Nephron (organoid): ENCODE measurements at regions not wholly inside any gene's neighbourhood (a gene's known extent, or its start where the extent isn't known, plus 50 kb on each side); places are given as distances from the start of the nearest gene placed in this dataset.

Experiments used
- H3K27ac Mint-ChIP-seq, 3 experiments: 2 replicates each; pipeline ENCODE4 v1.8.0; 2020; ENCODE audit warnings: mixed read lengths in 3 of 3, mild to moderate bottlenecking in 2 of 3, moderate library complexity in 1 of 3
- H3K27me3 Mint-ChIP-seq: 2 replicates; pipeline ENCODE4 v1.8.0; 2021; ENCODE audit warnings: low read depth, mild to moderate bottlenecking, moderate library complexity, mixed read lengths
- H3K36me3 Mint-ChIP-seq: 2 replicates; pipeline ENCODE4 v1.8.0; 2020; ENCODE audit warnings: low read depth, mixed read lengths
- H3K4me1 Mint-ChIP-seq: 2 replicates; pipeline ENCODE4 v1.8.0; 2020; ENCODE audit warnings: mixed read lengths
- H3K4me3 Mint-ChIP-seq, 3 experiments: 2 replicates each; pipeline ENCODE4 v1.8.0; 2020; ENCODE audit warnings: mild to moderate bottlenecking in 3 of 3, mixed read lengths in 3 of 3, moderate library complexity in 2 of 3
- H3K9me3 Mint-ChIP-seq: 2 replicates; pipeline ENCODE4 v1.8.0; 2020; ENCODE audit warnings: mixed read lengths
- CTCF ChIP-seq, 3 experiments: fragments of 200-600 bp; sonication (generic); IDR thresholded peaks; one replicate each; pipeline ENCODE4 v1.5.0; 2021; ENCODE audit warnings: antibody characterized with exemption in 3 of 3; ENCODE audit not compliant: unreplicated experiment in 3 of 3

DNA sequence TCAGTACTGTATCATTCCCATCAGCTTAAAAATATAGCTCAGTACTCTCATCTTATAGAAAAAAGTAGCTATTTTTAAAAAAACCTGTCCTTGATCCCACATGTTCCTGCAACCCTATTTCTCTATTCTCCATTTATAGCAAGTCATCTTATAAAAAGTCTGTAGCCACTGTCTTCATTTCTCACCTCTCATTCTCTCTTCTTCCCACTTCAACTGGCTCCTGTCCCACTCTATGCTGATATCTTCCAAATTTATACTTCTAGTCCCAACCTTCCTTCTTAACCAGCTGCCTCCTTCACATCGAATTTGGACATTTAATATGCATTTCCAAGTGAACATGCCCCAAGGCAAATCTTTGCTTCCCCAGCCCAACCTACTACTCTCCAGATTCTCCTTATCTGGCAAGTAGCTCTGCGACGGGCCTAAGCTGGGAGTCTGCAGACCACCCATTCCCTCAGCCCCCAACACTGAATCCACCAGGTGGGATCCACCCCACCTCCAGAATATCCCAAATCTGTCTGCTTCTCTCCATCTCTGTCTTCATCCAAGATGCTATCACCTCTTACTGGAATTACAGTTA is 52.0 kb upstream of the TANC2 start:
- Mint-ChIP-seq H3K36me3 (peaks cover 3% of the 10 kb centered on the region), H3K27ac (no peak overlapping the region)
- TF ChIP-seq CTCF (IDR thresholded peaks at IDR 0.05; ENCODE audit: unreplicated experiment in 3 of 3): no peak

DNA sequence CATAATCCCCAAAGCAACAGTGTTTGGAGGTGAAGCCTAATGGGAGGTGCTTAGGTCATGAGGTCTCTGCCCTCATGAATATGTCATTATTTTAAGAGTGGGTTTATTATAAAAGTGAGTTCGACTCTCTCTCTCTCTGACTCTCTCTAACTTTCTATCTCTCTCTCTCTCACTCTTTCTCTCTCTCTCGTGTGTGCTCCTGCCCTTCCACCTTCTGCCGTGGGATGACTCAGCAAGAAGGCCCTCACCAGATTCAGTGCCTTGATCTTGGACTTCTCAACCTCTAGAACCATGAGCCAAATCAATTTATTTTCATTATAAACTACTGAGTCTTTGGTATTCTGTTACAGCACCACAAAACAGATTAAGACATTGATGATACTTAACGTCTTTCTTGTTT is 53.7 kb upstream of the TANC2 start:
- Mint-ChIP-seq H3K4me3 (no peak overlapping the region), H3K27me3 (peaks cover 4% of the 10 kb centered on the region), H3K36me3 (peaks cover 3% of the 10 kb centered on the region), H3K4me1 (peaks cover 17% of the 10 kb centered on the region), H3K27ac (no peak overlapping the region), H3K9me3 (no peaks in the 10 kb centered on the region)
- no peak for TF ChIP-seq CTCF (IDR thresholded peaks at IDR 0.05; ENCODE audit: unreplicated experiment in 3 of 3)

More for the DNA sequence above, 52.0 kb upstream of the TANC2 start:
- Mint-ChIP-seq H3K9me3 (no peaks in the 10 kb centered on the region), H3K4me3 (no peak overlapping the region), H3K27me3 (no peaks in the 10 kb centered on the region), H3K4me1 (peaks cover 20% of the 10 kb centered on the region)

- no peak for TF ChIP-seq CTCF (IDR thresholded peaks at IDR 0.05; ENCODE audit: unreplicated experiment in 3 of 3)
- peaks cover 4% of the 10 kb centered on the region for H3K27me3 Mint-ChIP-seq
- peaks cover 3% of the 10 kb centered on the region for H3K36me3 Mint-ChIP-seq
- no peak overlapping the region for H3K27ac Mint-ChIP-seq
- peaks cover 11% of the 10 kb centered on the region for H3K4me1 Mint-ChIP-seq
- no peaks in the 10 kb centered on the region for H3K9me3 Mint-ChIP-seq
- no peak overlapping the region for H3K4me3 Mint-ChIP-seq
Observed at GRCh38 chr17:62911114-62911513, 54.9 kb upstream of the TANC2 start.

GRCh38 chr17:62910277-62910676 is 55.8 kb upstream of the TANC2 start:
- H3K27me3 Mint-ChIP-seq: peaks cover 4% of the 10 kb centered on the region
- no peaks in the 10 kb centered on the region for H3K9me3 Mint-ChIP-seq
- H3K4me3 Mint-ChIP-seq: no peak overlapping the region
- TF ChIP-seq CTCF (IDR thresholded peaks at IDR 0.05; ENCODE audit: unreplicated experiment in 3 of 3): no peak
- peaks cover 3% of the 10 kb centered on the region for H3K36me3 Mint-ChIP-seq
- H3K4me1 Mint-ChIP-seq: peaks cover 11% of the 10 kb centered on the region
- no peak overlapping the region for H3K27ac Mint-ChIP-seq

DNA sequence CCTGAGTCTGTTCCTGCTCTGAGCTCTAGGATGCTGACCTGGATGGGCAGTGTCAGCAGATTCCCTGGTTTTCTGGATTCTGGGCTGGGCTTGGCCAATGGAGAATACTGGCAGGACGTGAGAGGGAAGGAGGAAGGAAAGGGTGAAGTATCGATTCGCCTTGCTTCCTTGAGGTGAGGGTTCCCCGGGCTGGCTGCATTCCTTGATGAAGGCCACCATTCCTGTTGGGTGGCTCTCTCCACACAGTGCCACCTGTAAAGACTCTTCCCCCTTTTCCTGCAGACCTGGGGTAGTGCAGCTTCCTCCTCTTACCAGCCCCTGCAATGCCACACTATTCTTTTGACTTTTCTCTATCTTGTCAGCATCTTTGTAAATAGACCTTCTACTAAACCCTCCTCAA is 58.1 kb upstream of the TANC2 start:
- no peak for TF ChIP-seq CTCF (IDR thresholded peaks at IDR 0.05; ENCODE audit: unreplicated experiment in 3 of 3)
- H3K27me3 Mint-ChIP-seq: peaks cover 4% of the 10 kb centered on the region
- no peak overlapping the region for H3K27ac Mint-ChIP-seq
- H3K4me3 Mint-ChIP-seq: no peak overlapping the region
- peaks cover 3% of the 10 kb centered on the region for H3K36me3 Mint-ChIP-seq
- H3K9me3 Mint-ChIP-seq: no peaks in the 10 kb centered on the region
- H3K4me1 Mint-ChIP-seq: peaks cover 4% of the 10 kb centered on the region

DNA sequence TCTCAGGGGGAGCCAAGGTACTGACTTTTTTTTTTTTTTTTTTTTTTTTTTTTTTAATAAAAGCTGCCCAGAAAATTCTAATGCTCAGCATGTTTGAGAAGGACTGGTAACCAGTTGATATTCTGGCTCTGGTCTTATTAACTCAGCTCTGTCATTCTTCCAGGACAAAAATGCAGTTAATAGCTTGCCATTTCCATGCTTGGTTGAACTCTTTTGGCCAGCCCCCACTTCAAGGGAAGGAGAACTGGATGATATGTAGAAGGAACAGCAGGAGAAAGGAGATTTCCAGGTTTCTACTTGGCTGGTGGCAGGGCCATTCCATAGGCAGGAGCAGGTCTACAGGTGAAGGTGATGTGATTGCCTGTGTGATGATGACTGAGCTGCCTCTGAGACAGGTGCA is 59.2 kb upstream of the TANC2 start:
- Mint-ChIP-seq H3K4me1 (peaks cover 11% of the 10 kb centered on the region), H3K27me3 (peaks cover 12% of the 10 kb centered on the region), H3K4me3 (no peak overlapping the region), H3K9me3 (no peaks in the 10 kb centered on the region), H3K36me3 (peaks cover 3% of the 10 kb centered on the region), H3K27ac (peak overlapping the region in 1 of 3 experiments; percentile 21)
- no peak for TF ChIP-seq CTCF (IDR thresholded peaks at IDR 0.05; ENCODE audit: unreplicated experiment in 3 of 3)
